OCI-LY3 (cell line): ENCODE measurements at regions not wholly inside any gene's neighbourhood (a gene's known extent, or its start where the extent isn't known, plus 50 kb on each side); places are given as distances from the start of the nearest gene placed in this dataset.

Source experiments
- EZH2phosphoT487 ChIP-seq: fragments of 200-600 bp; shearing (Covaris generic); IDR thresholded peaks from 2 replicates; pipeline ENCODE4 v1.6.1; 2018; ENCODE audit warnings: antibody characterized with exemption, mixed run types, low read depth
- TF ChIP-seq, protein P1 (sequence below): fragments of 200-600, 300-600 bp; sonication (generic); IDR thresholded peaks from 2 replicates; pipeline ENCODE4 v1.5.1; 2014; ENCODE audit warnings: antibody characterized with exemption, low read length, low read depth

- TF ChIP-seq, protein P1, sequence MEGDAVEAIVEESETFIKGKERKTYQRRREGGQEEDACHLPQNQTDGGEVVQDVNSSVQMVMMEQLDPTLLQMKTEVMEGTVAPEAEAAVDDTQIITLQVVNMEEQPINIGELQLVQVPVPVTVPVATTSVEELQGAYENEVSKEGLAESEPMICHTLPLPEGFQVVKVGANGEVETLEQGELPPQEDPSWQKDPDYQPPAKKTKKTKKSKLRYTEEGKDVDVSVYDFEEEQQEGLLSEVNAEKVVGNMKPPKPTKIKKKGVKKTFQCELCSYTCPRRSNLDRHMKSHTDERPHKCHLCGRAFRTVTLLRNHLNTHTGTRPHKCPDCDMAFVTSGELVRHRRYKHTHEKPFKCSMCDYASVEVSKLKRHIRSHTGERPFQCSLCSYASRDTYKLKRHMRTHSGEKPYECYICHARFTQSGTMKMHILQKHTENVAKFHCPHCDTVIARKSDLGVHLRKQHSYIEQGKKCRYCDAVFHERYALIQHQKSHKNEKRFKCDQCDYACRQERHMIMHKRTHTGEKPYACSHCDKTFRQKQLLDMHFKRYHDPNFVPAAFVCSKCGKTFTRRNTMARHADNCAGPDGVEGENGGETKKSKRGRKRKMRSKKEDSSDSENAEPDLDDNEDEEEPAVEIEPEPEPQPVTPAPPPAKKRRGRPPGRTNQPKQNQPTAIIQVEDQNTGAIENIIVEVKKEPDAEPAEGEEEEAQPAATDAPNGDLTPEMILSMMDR, result no peak
- TF ChIP-seq EZH2phosphoT487, result no peak
Observed at GRCh38 chr4:94006932-94007331, 178.4 kb downstream of the ATOH1 start.
